ENCODE measurements at regions not wholly inside any gene's neighbourhood (a gene's known extent, or its start where the extent isn't known, plus 50 kb on each side); places are given as distances from the start of the nearest gene placed in this dataset.

GRCh38 chr15:62382046-62382445, 217.0 kb upstream of the C2CD4B start:
- TF ChIP-seq, protein P1, sequence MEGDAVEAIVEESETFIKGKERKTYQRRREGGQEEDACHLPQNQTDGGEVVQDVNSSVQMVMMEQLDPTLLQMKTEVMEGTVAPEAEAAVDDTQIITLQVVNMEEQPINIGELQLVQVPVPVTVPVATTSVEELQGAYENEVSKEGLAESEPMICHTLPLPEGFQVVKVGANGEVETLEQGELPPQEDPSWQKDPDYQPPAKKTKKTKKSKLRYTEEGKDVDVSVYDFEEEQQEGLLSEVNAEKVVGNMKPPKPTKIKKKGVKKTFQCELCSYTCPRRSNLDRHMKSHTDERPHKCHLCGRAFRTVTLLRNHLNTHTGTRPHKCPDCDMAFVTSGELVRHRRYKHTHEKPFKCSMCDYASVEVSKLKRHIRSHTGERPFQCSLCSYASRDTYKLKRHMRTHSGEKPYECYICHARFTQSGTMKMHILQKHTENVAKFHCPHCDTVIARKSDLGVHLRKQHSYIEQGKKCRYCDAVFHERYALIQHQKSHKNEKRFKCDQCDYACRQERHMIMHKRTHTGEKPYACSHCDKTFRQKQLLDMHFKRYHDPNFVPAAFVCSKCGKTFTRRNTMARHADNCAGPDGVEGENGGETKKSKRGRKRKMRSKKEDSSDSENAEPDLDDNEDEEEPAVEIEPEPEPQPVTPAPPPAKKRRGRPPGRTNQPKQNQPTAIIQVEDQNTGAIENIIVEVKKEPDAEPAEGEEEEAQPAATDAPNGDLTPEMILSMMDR (IDR thresholded peaks at IDR 0.05): no peak
- TF ChIP-seq POLR2AphosphoS5 (IDR thresholded peaks at IDR 0.05; ENCODE audit: insufficient read depth in 1 of 2, low read depth in 1 of 2): no peak
- no peak for TF ChIP-seq POLR2A (IDR thresholded peaks at IDR 0.05)
- Histone ChIP-seq H3K9me3 (no peaks in the 10 kb centered on the region), H3K36me3 (no peaks in the 10 kb centered on the region), H3K4me3 (no peak overlapping the region), H3K27me3 (no peaks in the 10 kb centered on the region), H3K27ac (no peak overlapping the region), H3K4me1 (no peaks in the 10 kb centered on the region)
- DNase-seq (ENCODE audit: extremely low spot score in 2 of 2): no peak
- intact Hi-C loops (cut with DNase I): no loop called here

DNA sequence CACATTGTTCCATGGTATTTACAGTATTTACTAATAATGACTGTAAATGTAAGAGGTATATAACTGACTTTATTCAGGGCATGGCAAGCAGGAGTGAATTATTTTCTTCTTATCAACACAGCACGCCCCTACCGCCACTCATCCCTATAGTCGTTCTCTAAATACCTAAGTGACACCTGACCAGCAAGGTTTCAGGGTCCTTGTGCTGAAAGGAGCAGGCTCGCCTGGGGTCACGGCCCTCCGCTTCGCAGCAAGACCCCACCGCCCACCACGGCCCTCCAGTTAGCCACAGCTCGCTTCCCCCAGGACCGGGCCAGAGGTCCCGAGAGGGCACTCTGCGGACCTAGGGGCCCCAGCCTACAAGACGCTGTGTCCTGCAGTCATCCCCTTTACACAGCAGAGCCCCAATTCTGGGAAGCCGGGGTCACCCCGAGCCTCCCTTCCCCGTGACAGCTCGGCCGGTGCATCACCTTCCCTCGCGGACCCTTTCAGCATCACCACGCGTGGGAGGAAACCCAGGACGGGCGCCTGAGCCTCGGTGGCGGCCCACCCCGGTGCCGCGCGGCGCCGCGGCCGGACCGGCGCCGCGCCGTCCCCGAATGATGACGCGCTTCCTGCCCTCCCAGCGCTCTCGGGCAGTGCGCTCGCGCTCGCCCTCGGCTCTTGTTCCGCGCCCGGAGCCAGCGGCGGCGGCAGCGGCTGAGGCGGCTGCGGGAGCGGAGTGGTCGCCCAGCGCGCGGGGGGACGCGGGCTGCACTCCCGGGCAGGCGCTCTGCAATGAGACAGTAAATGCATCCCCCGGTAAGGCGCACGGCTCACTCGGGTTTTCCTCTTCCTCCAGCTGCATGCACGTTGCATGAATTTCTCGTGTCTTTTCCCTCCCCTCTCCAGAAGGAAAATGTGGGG, 225.1 kb upstream of the C2CD4B start, which contains the start of gene TLN2:
TLN2 (plus strand) TSS at position 666 of the 906 bp plus-strand sequence.
- TF ChIP-seq POLR2A (IDR thresholded peaks at IDR 0.05): peak in 1 of 2 donors; percentile 57
- TF ChIP-seq, protein P1 (IDR thresholded peaks at IDR 0.05): no peak
- peak in 1 of 2 donors; percentile 69 for TF ChIP-seq POLR2AphosphoS5 (IDR thresholded peaks at IDR 0.05; ENCODE audit: insufficient read depth in 1 of 2, low read depth in 1 of 2)
- peak within 1 kb of the TSS; percentile 94 for H3K27ac ChIP-seq
- peaks cover 14% of the 10 kb centered on the region for H3K4me1 ChIP-seq
- H3K27me3 ChIP-seq: no peaks in the 10 kb centered on the region
- intact Hi-C loops (cut with DNase I): no loop called here
- H3K9me3 ChIP-seq: no peaks in the 10 kb centered on the region
- no peaks in the 10 kb centered on the region for H3K36me3 ChIP-seq
- H3K4me3 ChIP-seq: peak within 1 kb of the TSS; percentile 89 to 91
- no peak for DNase-seq (ENCODE audit: extremely low spot score in 2 of 2)

DNA sequence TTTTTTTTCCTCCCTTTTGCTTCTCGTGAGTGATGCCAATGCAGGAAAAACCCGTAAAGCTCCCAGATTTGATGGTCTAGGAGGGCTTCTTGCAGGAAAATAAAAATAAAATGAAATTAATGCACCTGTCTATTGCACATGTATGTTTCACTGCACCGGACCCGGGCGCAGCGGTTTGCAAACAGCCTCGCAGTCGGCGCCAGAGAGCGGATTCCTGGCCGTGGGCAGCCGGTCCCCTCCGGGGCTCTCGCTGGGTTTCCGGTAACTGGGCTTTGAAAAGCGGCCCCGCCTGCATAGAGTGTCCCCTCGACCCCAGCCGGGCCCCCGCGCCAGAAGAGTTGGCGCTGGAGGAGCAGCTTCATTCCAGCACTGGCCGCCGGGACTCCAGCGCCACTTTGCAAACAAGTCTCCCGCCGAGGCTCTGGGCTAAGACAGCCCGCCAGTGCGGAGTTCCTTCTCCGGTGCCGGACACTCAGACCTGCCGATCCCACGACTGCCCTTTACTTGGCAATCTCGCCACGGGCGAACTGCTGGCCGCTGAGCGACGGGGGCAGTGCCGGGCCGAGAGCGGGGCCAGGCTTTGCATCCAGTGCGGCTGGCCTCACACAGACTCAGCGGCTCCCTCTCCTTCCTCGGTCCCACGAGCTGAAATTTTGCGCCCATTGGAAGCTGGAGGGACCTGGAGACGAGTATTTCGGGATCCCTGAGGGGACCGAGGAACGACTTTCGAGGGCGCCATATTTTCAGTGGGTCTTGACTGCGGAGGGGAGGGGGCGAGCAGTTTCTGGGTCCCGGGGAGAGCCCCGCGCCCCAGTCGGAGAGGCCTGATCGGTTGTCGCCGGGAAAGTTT, 225.9 kb upstream of the C2CD4B start:
- no peaks in the 10 kb centered on the region for H3K36me3 ChIP-seq
- no peaks in the 10 kb centered on the region for H3K9me3 ChIP-seq
- peak overlapping the region; percentile 89 to 91 for H3K4me3 ChIP-seq
- H3K4me1 ChIP-seq: peaks cover 14% of the 10 kb centered on the region
- DNase-seq (ENCODE audit: extremely low spot score in 2 of 2): no peak
- H3K27ac ChIP-seq: peak overlapping the region; percentile 94
- TF ChIP-seq POLR2AphosphoS5 (IDR thresholded peaks at IDR 0.05; ENCODE audit: insufficient read depth in 1 of 2, low read depth in 1 of 2): peak in 1 of 2 donors; percentile 14
- TF ChIP-seq, protein P1 (IDR thresholded peaks at IDR 0.05): no peak
- no peak for TF ChIP-seq POLR2A (IDR thresholded peaks at IDR 0.05)
- intact Hi-C loops (cut with DNase I): loop anchor here (1.0 kb wide), 1 partner anchor 82 kb away; no protein-coding TSS in a partner anchor
- H3K27me3 ChIP-seq: no peaks in the 10 kb centered on the region

DNA sequence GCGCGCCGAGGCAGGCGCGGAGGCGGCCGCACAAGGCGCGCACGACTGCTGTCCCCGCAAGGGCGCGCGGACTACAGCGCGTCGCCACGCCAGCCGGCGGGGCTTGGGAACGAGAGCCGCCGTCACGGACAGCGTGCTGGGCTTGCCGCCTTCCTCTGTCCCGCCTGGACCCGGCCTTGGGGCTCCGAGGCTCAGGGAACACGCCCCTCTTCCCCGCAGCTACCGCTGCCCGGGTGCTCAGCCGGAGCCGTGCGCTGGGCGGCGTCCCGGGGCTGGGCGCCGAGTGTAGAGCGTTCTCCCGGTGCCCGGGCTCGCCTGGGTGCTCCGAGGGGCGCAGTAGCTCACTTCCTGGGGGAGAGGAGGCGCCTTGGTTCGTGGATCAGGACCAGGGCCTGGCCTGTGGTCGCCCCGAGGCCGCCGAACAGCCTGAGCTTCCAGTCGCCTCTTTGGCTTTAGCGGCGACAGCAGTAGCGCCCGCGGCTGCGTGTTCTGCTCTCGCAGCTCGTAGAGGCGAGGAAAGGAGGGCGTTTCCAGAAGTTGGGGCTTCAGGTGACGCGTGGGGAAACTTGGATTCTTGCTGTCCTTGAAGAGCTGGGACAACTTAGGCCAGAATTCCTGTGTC, 226.7 kb upstream of the C2CD4B start:
- Histone ChIP-seq H3K4me1 (peaks cover 14% of the 10 kb centered on the region), H3K9me3 (no peaks in the 10 kb centered on the region), H3K36me3 (no peaks in the 10 kb centered on the region), H3K27ac (peak overlapping the region; percentile 94), H3K4me3 (peak overlapping the region; percentile 89 to 91), H3K27me3 (no peaks in the 10 kb centered on the region)
- no peak for DNase-seq (ENCODE audit: extremely low spot score in 2 of 2)
- intact Hi-C loops (cut with DNase I): loop anchor here (1.0 kb wide), 1 partner anchor 82 kb away; no protein-coding TSS in a partner anchor
- TF ChIP-seq, protein P1 (IDR thresholded peaks at IDR 0.05): no peak
- peak in 1 of 2 donors; percentile 46 for TF ChIP-seq POLR2AphosphoS5 (IDR thresholded peaks at IDR 0.05; ENCODE audit: insufficient read depth in 1 of 2, low read depth in 1 of 2)
